Mesodermal cell (in vitro differentiated cells): ENCODE measurements at regions not wholly inside any gene's neighbourhood (a gene's known extent, or its start where the extent isn't known, plus 50 kb on each side); places are given as distances from the start of the nearest gene placed in this dataset.

Experiments
- H3K27ac ChIP-seq: 2 replicates; pipeline ENCODE4 v1.7.0; 2013; ENCODE audit warnings: mild to moderate bottlenecking, low read depth, low read length, moderate library complexity; ENCODE audit not compliant: severe bottlenecking
- H3K36me3 ChIP-seq: 2 replicates; pipeline ENCODE4 v1.7.1; 2013; ENCODE audit warnings: mild to moderate bottlenecking, low read length, moderate library complexity; ENCODE audit not compliant: control insufficient read depth, insufficient read depth
- H3K4me1 ChIP-seq: one replicate; pipeline ENCODE4 v1.7.1; 2013; ENCODE audit warnings: mild to moderate bottlenecking, low read length; ENCODE audit not compliant: insufficient read depth, control insufficient read depth, poor library complexity, severe bottlenecking
- H3K4me3 ChIP-seq: 2 replicates; pipeline ENCODE4 v1.7.0; 2013; ENCODE audit warnings: low read length, control low read depth, mild to moderate bottlenecking; ENCODE audit not compliant: insufficient read depth, poor library complexity, severe bottlenecking; ENCODE audit errors: extremely low read depth
- H3K9me3 ChIP-seq: 2 replicates; pipeline ENCODE4 v1.7.1; 2013; ENCODE audit warnings: mild to moderate bottlenecking, low read length, moderate library complexity; ENCODE audit not compliant: control insufficient read depth
- WGBS, 2 experiments: methylation state at CpG; one replicate each; pipeline ENCODE4 v1.1.5; 2013; ENCODE audit warnings: missing lambda C conversion rate in 2 of 2; ENCODE audit not compliant: insufficient coverage in 2 of 2; 5-methylcytosine and 5-hydroxymethylcytosine counted together

GRCh38 chr13:70408865-70409264 lies 300.6 kb upstream of the KLHL1 start:
- Histone ChIP-seq H3K36me3 (no peaks in the 10 kb centered on the region), H3K9me3 (no peaks in the 10 kb centered on the region), H3K4me3 (no peak overlapping the region), H3K27ac (no peak overlapping the region), H3K4me1 (no peaks in the 10 kb centered on the region)
- WGBS, 2 experiments, result no CpG with 5 or more reads among the region's 1 CpG

DNA sequence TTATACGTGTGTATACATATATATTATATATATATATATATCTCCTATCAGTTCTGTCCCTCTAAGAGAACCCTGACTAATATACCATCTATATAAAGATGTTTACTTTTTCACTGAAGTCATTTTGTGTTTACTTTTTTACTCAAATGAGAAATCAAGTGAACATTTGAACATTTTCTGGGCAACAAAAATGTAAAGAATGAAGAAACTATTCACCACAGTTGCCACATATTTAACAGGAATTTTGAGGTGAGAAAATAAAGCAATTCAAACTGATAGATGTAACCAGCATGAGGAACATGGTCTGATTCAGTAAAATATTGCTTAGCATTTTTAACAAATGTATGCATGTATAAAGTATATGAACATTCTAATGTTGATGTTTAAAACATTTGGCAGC lies 299.2 kb upstream of the KLHL1 start:
- WGBS, 2 experiments, result no CpG with 5 or more reads among the region's 1 CpG
- Histone ChIP-seq H3K9me3 (no peaks in the 10 kb centered on the region), H3K36me3 (no peaks in the 10 kb centered on the region), H3K27ac (no peak overlapping the region), H3K4me1 (no peaks in the 10 kb centered on the region), H3K4me3 (no peak overlapping the region)

GRCh38 chr13:70405266-70405665 lies 297.0 kb upstream of the KLHL1 start:
- WGBS, 2 experiments, result 60 to 65% methylated on average over 3 to 4 of the region's 4 CpGs
- H3K36me3 ChIP-seq, result no peaks in the 10 kb centered on the region
- no peaks in the 10 kb centered on the region for H3K9me3 ChIP-seq
- no peak overlapping the region for H3K4me3 ChIP-seq
- no peak overlapping the region for H3K27ac ChIP-seq
- no peaks in the 10 kb centered on the region for H3K4me1 ChIP-seq

GRCh38 chr13:70394031-70394548 lies 285.8 kb upstream of the KLHL1 start:
- Histone ChIP-seq H3K36me3 (no peaks in the 10 kb centered on the region), H3K27ac (no peak overlapping the region), H3K4me1 (no peaks in the 10 kb centered on the region), H3K9me3 (no peaks in the 10 kb centered on the region), H3K4me3 (no peak overlapping the region)

DNA sequence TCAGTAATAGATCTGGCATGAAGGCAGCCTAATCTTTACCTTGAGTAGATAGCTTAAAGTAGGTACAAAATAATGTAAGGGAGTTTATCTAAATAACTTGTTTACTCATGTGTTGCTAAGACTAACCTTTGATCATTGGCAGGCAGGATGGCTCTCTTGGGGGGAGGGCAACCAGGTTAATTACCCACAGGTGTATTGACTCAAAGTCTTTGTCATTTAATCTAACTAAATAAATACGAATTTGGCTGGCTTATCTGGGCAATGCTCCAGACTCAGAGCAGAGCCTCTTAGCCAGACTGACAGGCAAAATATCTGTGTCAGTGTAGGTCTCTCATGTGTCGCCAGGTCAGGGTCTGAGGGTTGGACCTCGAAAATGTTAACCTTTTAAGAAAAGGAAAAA lies 283.4 kb upstream of the KLHL1 start:
- Histone ChIP-seq H3K27ac (no peak overlapping the region), H3K4me1 (no peaks in the 10 kb centered on the region), H3K36me3 (no peaks in the 10 kb centered on the region), H3K4me3 (no peak overlapping the region), H3K9me3 (no peaks in the 10 kb centered on the region)
- WGBS, 2 experiments, result 57% methylated on average over 1 of the region's 3 CpGs; no CpG with 5 or more reads in 1 of the 2 experiments

- Histone ChIP-seq H3K4me3 (no peak overlapping the region), H3K27ac (no peak overlapping the region), H3K36me3 (no peaks in the 10 kb centered on the region), H3K4me1 (no peaks in the 10 kb centered on the region), H3K9me3 (no peaks in the 10 kb centered on the region)
- 90 to 92% methylated on average over 3 of the region's 3 CpGs for WGBS, 2 experiments
Measured at GRCh38 chr13:70390968-70391367, 282.7 kb upstream of the KLHL1 start.

GRCh38 chr13:70390064-70390463 lies 281.8 kb upstream of the KLHL1 start:
- no peak overlapping the region for H3K27ac ChIP-seq
- WGBS, 2 experiments, result no CpG with 5 or more reads among the region's 3 CpGs

GRCh38 chr13:70388935-70389334 lies 280.7 kb upstream of the KLHL1 start:
- no peak overlapping the region for H3K27ac ChIP-seq
- no peak overlapping the region for H3K4me3 ChIP-seq
- no CpG with 5 or more reads among the region's 1 CpG for WGBS, 2 experiments

More at GRCh38 chr13:70390064-70390463, 281.8 kb upstream of the KLHL1 start:
- Histone ChIP-seq H3K9me3 (no peaks in the 10 kb centered on the region), H3K4me1 (no peaks in the 10 kb centered on the region), H3K36me3 (no peaks in the 10 kb centered on the region), H3K4me3 (no peak overlapping the region)

DNA sequence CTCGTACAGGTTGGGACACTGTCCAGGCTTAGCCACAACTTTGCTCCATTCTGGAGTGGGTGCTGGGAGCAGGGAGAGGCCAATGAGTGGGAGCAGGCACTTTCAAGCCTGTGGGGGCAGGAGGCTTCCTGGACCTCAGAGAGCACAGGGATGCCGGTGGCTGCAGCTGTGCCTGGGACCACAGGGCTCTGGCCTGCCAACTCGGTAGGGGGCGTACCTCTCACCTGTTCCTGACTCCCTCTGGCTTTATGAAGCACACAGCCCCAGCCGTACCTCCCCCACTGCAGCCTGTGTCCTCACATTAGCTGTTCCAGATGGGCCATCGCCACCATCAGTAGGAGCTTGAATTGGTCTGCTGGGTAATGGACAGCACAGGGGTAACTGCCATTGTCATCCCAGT lies 278.7 kb upstream of the KLHL1 start:
- no peak overlapping the region for H3K27ac ChIP-seq
- no peak overlapping the region for H3K4me3 ChIP-seq
- H3K4me1 ChIP-seq, result no peaks in the 10 kb centered on the region
- no peaks in the 10 kb centered on the region for H3K9me3 ChIP-seq
- WGBS, 2 experiments, result 92 to 97% methylated on average over 4 to 5 of the region's 6 CpGs
- no peaks in the 10 kb centered on the region for H3K36me3 ChIP-seq

More at GRCh38 chr13:70388935-70389334, 280.7 kb upstream of the KLHL1 start:
- Histone ChIP-seq H3K9me3 (no peaks in the 10 kb centered on the region), H3K4me1 (no peaks in the 10 kb centered on the region), H3K36me3 (no peaks in the 10 kb centered on the region)

GRCh38 chr13:70385852-70386251 lies 277.6 kb upstream of the KLHL1 start:
- H3K4me3 ChIP-seq, result no peak overlapping the region
- no peak overlapping the region for H3K27ac ChIP-seq
- H3K4me1 ChIP-seq, result no peaks in the 10 kb centered on the region
- no peaks in the 10 kb centered on the region for H3K36me3 ChIP-seq
- WGBS, 2 experiments, result 82 to 97% methylated on average over 3 to 4 of the region's 4 CpGs
- H3K9me3 ChIP-seq, result no peaks in the 10 kb centered on the region

DNA sequence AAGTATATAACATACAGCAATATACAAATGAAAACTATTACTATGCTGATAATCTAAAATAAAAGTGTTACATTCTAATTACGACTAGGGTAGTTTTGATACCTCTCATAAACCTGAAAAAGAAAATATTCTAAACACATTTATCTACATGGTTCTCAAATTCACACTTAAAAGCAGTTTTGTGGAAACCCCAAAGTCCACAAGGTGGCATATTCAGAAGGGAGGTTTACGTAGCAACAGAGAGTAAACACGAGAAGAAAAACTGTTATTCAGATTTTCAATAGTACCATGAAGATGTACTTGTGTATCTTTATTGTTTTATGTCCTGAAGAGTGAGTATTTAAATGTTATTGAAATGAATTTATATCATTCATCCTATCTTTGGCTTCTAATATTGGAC lies 275.9 kb upstream of the KLHL1 start:
- no peaks in the 10 kb centered on the region for H3K9me3 ChIP-seq
- no peak overlapping the region for H3K27ac ChIP-seq
- H3K36me3 ChIP-seq, result no peaks in the 10 kb centered on the region
- H3K4me3 ChIP-seq, result no peak overlapping the region
- no peaks in the 10 kb centered on the region for H3K4me1 ChIP-seq
- WGBS, 2 experiments, result no CpG with 5 or more reads among the region's 3 CpGs
